ENCODE measurements at regions not wholly inside any gene's neighbourhood (a gene's known extent, or its start where the extent isn't known, plus 50 kb on each side); places are given as distances from the start of the nearest gene placed in this dataset.
"Not testable (repeated sequence)": the region's sequence is repeated elsewhere in the genome, so short reads cannot be mapped to it uniquely, and the experiment has no call there.

DNA sequence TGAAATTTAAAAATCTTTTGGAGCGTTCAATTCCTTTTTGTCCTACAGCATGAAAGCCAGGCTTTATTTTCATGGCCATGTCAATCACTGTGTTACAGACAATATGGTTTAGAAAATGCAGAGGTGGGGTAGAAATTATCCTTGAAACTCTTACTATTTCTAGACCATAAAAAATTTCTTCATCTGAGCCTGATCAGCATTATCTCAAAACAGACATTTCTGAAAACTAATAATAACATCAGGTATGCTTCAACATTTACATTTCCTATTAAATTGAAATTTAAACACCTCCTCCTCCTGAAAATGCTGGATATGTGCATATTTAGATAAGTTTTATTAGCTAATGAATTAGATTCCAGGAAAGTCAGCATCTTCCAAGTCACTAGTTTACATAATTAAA lies 570.6 kb downstream of the RIT2 start:
- no peak for DNase-seq (ENCODE audit: low read depth in 2 of 2)

DNA sequence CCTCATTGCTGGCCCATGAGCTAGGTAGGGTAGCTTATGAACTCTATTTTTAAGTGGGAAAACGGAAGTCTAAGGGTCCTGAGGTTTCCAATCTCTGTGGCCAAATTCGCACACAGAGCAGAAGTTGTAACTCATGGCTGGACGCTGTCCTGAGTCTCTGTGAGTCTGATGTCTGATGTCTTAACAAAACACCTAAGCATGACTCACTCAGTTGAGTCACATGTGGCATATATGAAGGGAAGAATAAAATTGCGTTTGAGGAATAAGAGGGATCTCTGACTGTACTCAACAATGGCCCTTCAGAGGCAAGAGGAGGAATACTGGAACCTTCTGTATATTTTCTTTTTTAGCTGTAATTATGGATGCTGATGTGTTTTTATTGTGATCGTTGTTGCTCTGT lies 569.7 kb downstream of the RIT2 start:
- no peak for DNase-seq (ENCODE audit: low read depth in 2 of 2)

DNA sequence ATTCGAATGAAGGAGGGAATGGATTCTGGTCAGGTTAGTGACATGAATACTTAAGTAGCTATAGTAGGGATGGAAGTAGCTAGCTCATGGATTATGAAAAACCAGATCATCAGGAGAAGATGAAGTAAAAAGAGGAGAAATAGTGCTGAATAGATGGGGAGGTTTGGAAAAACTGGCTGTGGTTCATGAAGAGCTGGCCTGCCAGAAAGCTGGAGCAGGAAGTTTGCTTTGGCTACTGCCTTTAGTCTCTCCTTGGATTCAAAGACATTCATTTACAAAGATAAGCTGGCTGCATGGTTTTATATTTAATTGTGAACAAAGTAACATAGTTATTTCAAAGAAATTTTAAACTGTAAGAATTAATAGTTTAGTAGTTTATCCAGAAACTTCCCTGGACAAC lies 567.0 kb downstream of the RIT2 start:
- DNase-seq (ENCODE audit: low read depth in 2 of 2): no peak

DNA sequence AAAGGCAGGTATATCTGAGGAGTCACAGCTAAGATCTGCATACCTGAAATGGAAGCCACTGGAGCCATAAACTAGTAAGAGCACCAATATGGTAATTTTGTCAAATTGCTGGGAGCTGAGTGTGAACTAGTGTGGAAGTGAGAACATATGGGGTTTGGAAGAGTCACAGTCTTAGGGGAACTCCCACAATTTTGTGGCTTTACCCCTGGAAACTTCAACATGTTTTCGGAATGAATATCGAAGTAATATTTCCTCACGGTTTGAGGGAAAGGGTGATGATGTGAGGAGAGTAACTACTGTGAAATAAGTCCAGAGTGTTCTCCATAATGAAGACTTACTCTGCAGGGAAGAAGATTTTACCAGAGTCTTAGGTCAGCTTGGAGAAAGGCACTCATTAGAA lies 565.9 kb downstream of the RIT2 start:
- DNase-seq (ENCODE audit: low read depth in 2 of 2): no peak

DNA sequence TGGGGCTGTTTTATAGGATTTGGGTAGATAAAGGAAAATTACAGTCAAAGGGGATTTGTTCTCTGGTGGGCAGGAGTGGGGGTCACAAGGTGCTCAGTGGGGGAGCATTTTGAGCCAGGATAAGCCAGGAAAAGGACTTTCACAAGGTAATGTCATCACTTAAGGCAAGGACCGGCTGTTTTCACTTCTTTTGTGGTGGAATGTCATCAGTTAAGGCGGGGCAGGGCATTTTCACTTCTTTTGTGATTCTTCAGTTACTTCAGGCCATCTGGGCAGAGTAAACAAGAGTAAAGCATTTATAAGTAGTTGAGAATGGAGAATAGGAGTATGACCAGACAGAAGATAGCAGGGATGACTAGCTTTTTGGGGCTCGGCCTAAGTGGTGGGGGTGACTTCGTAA lies 562.9 kb downstream of the RIT2 start:
- not testable (repeated sequence) for DNase-seq (ENCODE audit: low read depth in 2 of 2)

DNA sequence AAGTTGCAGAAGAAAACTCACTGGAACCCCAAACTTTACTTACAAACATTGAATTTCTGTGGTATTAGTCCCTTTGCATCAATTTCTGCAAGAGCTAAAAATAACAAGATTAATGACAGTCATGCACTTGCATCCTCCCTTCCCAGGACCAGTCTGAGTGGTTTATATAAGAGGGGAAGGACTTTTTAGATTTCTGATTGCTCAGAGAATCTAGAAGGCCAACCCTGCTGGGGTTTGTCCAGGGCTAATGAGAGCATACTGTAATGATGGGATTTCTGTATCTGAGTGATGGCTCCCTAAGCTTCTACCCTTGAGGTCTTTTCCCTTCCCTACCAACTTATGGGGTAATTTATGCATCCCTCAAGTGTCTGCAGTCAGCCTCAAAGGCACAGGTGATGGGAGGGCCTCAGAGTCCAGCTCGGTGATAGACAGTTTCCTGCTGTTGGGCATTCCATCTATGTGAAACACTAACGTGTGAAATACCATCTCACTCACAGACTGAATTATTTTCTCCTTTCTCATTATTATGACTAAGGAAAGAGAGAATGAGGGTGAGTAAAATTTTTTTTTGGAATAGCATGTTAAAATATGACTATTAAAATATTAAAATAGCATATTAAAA lies 556.3 kb downstream of the RIT2 start:
- no peak for DNase-seq (ENCODE audit: low read depth in 2 of 2)

DNA sequence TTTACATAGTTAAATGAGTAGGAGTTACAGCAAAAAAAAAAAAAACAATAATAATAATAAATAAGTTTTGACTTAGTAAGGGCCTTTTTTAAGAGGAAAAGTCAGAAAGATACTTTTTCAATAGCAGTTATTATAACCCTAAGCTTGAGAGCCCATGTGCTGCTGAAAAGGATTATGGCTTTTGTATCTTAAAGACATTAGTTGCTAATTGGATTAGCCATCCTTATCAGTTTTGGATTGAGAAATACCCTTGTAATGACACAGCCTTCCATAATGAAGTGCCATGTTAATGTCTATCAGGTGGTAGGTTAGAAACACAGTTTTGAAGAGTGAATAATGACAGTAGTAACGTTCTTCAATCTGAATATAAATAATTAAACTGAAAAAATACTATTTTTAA lies 554.0 kb downstream of the RIT2 start:
- no peak for DNase-seq (ENCODE audit: low read depth in 2 of 2)

DNA sequence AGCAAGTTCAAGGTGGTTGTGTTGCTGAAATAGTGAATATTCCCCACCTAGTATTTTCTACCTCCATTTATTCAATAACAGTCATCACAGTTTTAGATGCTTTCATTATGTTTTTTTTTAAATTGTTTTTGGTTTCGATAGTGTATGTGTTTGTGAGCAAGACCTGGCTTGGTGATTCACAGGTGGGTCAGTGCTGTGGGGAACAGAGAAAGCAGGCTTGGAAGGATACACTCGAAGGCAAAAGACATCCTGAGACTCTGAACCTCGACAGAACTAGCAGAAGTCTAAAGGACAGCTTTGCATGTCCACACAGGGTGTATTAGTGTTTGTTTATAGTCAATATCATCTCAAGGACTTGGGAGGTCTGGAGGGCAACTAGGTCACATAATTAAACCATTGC lies 551.5 kb downstream of the RIT2 start:
- no peak for DNase-seq (ENCODE audit: low read depth in 2 of 2)

DNA sequence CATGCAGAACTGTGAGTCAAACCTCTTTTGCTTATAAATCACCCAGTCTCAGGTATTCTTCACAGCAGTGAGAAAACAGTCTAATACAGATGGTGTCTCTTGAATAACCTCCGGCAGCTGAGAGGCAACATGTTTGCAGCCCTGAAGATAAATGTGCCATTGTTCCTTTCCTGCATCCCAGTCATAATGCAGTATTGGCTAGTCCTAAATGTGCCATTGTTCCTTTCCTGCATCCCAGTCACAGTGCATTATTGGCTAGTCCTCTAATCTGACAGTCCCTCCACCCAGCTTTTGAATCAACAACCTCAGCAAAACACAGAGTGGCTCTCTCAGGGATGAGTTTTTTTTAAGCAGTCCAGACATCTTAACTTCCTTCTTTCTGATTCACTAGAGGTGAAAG lies 550.7 kb downstream of the RIT2 start:
- no peak for DNase-seq (ENCODE audit: low read depth in 2 of 2)

DNA sequence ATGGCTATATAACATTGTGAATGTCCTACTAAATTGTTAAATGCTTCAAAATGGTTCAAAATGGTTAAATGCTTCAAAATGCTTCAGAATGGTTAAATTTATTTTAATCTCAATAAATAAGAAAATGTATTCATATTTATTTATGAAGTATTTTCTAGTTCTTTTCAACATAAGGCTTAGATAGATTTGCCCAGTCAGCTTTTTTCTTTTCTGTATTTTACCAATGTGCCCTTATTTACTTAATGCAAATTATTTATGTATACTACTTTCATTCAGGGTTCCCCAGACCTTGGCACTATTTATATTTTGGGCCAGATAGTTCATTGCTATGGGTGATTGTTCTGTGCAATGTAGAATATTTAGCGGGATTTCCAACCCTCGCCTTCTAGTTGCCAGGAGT lies 546.7 kb downstream of the RIT2 start:
- no peak for DNase-seq (ENCODE audit: low read depth in 2 of 2)

DNA sequence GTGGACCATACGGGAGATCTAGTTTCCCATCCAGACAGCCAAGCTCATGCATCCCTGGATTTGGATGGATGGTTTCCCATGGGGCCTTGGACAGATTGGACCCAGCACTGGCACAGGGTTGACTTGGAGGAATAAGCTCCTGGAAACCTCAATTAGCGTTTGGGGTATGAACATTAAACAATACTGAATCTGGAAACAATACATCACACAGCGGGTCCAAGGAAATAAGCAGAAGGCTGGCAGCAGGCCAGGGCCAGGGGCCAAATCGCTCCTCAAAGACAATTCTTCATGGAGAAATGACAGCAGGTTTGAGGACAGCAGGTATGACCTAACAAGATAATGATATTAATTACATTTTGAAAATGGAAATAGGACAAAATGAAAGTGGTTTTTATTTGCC lies 540.6 kb downstream of the RIT2 start:
- no peak for DNase-seq (ENCODE audit: low read depth in 2 of 2)

DNA sequence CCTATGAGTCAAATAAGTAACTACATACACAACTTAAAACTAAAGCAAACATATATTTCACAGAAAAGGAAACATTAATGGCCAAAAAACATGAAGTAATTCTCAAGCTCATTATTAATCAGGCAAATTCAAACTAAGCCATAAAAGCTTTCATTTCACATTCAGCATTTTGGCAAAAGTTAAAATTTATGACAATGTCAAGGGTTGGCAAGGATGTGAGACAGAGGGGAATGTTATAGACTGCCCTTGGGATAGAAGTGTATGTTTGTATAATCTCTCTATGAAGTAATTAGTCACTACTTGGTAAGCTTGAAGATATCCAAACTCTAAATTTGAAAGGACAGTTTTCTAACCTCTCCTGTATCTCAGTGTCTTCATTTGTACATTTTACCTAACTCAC lies 539.4 kb downstream of the RIT2 start:
- no peak for DNase-seq (ENCODE audit: low read depth in 2 of 2)

DNA sequence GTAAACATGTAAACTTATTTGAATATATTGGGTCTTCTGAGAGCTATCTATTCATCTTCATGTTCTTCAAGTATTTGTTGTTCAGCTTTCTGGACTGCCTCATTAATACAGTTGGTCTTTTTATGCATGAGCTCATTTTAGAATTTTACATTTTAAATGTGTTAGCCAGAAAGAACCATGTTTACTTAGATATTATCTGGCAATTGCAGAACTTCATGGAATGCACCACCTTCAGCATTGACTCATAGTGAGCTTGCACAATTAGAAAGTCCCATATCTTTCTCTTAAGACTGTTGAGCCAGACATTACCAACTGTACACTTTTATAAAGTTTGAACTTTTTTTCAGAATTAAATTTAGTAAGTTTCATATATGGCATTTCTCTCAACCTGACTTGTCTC lies 536.7 kb downstream of the RIT2 start:
- no peak for DNase-seq (ENCODE audit: low read depth in 2 of 2)

DNA sequence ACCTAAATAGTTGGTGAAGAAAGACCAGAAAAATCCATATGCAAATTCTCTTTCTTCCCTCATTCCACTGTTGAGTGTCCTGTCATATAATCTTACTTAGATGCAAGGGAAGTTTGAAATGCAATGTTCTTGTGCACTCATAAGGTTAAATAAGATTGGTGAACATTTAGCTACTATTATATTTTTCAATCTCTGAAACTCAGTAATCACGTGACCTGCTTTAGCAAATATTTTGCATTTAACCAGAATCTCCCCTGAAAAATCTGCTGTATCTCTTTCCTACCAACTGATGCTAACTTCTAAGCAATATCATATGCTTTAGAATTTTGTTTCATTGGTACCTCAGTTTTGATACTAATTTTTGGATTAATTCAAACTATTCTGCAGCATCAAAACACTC lies 533.2 kb downstream of the RIT2 start:
- no peak for DNase-seq (ENCODE audit: low read depth in 2 of 2)

DNA sequence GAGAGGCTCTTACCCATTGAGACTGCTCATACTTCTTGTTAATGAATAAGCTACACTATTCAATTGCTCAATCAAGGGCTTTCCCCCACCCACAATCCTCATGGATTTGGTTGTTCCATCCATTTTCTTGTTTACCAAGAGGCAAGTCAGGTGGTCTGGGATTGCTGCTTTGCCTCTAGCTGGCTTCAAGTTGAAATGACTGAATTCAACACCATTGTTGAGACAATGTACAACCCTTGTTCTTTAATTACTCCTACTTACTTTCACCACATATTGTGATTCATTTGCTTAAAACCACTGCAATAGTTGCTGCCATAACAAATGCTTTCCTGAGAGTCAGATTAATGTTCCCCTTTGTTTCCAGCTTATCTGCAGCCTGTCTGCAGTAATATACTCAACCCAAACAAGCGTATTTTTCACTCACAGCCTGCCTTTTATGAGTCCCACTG lies 532.2 kb downstream of the RIT2 start:
- no peak for DNase-seq (ENCODE audit: low read depth in 2 of 2)

DNA sequence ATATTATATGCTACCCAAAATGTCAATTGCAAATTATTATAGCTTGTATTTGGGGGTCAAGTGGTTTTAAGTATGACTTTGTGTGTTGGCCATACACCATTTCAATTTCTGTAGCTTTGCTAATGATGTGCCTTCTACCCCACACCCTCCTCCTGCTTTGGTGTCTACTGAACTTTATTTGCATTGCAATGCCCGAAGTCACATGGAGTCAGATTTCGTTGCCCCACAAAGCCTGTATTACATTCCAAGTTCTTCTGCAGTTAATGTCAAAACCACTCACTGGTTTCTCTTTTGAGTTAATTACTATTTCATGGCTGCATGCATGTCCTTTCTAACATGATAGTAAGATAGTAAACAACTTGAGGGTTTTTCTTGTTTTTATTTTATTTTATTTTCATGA lies 528.9 kb downstream of the RIT2 start:
- no peak for DNase-seq (ENCODE audit: low read depth in 2 of 2)

DNA sequence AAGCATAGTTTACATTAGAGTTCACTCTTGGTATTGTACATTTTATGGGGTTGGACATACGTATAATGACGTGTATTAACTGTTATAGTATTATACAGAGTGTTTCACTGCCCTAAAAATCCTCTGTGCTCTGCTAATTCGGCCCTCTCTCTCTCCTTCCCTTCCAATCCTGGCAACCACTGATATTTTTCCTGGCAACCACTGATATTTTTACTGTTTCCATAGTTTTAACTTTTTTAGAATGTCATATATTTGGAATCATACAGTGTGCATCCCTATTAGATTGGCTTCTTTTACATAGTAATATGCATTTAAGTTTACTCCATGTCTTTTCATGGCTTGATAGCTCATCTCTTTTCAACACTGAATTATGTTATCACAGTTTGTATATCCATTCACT lies 526.7 kb downstream of the RIT2 start:
- DNase-seq (ENCODE audit: low read depth in 2 of 2): no peak

DNA sequence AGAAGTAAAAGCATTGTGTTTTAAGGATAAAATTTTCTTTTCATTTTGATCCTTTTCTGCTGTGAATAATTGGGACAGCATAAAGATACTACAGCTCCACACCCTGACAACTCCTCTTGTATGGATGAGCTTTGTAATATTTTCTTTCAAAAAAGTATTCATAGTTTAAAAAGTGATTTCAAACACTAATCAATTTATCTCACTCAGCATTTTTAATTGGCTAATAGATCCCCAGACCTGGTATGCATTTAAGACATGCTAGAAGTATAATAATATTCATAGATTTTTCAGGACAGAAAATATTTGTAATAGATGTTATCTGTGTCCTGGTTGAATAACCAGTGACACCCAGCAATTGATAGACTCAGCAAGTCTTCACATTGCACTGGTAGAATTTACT lies 510.7 kb downstream of the RIT2 start:
- no peak for DNase-seq (ENCODE audit: low read depth in 2 of 2)

DNA sequence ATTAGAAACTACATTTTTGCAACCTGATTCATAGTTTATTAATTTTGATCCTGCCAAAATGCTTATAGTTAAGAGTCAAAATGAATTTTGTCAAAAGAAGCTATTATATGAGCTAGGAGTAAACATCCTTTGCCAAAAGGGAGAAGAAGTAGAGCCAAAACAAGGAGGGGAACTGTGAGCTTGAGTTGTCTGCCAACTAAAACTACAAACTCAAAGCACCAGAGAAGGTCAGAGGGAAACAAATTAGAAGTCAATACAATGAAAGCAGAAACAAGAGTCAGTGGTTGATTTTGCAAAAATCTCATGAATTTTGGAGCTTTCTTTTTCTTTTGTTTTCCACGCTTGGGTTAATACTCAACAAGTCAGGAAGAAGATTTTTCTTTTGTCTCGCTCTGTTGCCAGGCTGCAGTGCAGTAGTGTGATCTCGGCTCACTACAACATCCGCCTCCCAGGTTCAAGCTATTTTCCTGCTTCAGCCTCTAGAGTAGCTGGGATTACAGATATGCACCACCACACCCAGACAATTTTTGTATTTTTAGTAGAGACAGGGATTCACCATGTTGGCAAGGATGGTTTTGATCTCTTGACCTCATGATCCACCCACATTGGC lies 508.5 kb downstream of the RIT2 start:
- no peak for DNase-seq (ENCODE audit: low read depth in 2 of 2)

DNA sequence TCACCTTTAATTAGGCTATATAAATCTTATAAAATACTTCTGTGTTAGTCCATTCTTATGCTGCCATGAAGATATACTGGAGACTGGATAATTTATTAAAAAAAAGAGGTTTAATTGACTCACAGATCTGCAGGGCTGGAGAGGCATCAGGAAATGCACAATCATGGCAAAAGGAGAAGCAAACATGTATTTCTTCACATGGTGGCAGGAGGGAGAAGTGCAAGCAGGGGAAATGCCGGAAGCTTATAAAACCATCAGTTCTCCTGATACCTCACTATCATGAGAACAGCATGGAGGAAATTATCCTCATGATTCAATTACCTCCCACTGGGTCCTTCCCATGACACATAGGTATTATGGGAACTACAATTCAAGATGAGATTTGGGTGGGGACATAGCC lies 504.4 kb downstream of the RIT2 start:
- no peak for DNase-seq (ENCODE audit: low read depth in 2 of 2)

DNA sequence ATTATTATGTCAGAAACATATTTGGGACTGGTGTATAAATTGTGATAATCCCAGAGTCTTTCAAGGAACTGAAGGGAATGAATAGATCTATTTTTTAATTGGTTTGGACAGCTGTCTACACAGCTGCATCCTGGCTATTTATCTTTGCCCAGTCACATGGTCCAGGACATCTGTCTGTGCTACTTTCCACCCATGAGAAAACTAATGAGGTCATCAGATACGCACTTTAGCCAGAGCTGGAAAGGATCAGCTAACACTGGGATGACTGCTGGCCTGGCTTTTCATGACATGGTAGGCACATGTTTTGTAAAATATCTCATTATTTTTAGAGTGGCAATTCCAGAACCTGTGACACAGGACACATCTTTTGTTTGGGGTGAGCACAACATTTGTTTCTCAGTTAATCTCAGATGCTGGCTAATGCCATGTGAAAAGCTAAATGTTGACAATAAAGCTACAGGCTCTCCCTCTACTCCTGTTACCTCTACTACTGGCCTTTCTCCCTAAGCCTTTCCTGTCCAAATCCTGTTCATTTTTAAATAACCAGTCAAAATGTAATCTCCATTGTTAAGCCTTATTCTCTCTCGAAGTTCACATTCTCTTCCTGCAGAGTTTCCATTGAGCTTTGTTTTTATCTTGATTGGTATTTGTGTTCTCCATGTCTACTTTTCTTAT lies 500.7 kb downstream of the RIT2 start:
- DNase-seq (ENCODE audit: low read depth in 2 of 2): no peak

DNA sequence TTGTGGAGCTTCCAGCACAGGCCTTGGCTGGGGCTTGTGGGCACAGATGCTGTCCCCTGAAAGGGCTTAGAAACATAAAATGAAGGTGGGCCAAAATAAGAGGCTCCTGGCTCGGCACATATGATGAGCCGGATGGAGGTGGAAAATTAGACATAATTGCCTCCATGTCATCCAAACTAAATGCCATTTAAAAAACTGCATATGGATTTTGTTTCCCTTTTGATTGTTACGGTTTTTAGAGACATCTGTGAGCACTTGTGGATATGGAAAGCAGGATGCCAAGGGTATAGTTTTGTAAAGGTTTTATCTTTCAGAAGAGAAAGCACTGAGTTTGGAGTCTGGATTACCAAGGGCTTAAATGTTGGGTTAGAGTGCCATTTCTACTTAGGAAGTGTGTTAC lies 498.3 kb downstream of the RIT2 start:
- no peak for DNase-seq (ENCODE audit: low read depth in 2 of 2)

DNA sequence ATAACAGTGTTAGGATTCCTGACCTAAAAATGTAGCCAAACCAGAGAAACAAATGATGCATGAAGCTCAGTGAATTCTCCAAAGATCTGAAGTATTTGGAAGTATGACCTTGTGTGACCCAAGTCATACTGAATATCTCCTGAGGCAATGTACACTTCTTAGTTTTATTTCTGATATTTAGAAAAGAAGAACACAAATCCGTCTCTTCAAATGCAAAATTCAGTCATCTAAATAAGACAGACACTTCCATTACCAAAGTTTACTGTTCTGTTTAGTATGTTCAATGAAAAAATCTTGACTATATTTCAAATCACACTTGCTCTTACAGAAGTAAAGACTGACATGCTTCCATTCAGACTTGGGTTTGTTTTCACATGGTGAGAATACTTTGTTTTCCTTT lies 495.7 kb downstream of the RIT2 start:
- DNase-seq (ENCODE audit: low read depth in 2 of 2): no peak

DNA sequence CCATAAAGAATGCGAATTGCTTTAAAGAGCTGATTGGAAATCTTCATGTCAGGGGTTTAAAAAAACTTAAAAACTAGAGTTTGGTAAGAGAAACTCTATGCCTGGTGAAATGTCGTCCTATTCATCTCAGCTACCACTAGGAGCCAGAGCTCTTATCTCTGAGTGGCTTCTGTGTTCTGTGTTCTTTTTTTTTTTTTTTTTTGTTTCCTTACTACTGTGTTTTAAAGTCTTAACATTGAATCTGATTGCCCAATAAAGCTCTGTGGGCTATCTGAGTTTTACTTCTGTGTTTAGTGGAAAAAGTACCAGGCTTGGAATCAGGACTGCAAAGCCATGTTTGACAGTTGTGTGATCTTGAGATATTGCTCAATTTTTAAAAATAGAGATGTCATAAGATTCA lies 494.8 kb downstream of the RIT2 start:
- DNase-seq (ENCODE audit: low read depth in 2 of 2): no peak

Data from stimulated activated CD8-positive, alpha-beta memory T cell treated with anti-CD3 and anti-CD28 coated beads, Interleukin-2, amount 100 ng/mL, for 1 hour (primary cell).